Endothelial cell of umbilical vein (primary cell): ENCODE measurements at regions not wholly inside any gene's neighbourhood (a gene's known extent, or its start where the extent isn't known, plus 50 kb on each side); places are given as distances from the start of the nearest gene placed in this dataset.

Experiments
- BruUV-seq: library from RNA; stranded (reverse); fragments of 400-500 nt; replicated peaks from 2 replicates; lab custom pipeline; 2021; lab: Mats Ljungman, UMichigan
- CTCF ChIA-PET: fragments of 300-600, 350-600 bp; sonication (Branson Sonifier 250); formaldehyde crosslinking; loops from one replicate; lab custom pipeline; 2021; ENCODE audit warnings: antibody characterized with exemption, inconsistent platforms; lab: Charles Lee
- POLR2A ChIA-PET: fragments of 300-600, 350-600 bp; sonication (Branson Sonifier 250); formaldehyde crosslinking; loops from one replicate; lab custom pipeline; 2021; ENCODE audit warnings: antibody characterized with exemption, inconsistent platforms; lab: Charles Lee
- DNase-seq: peaks from one replicate; pipeline ENCODE4 v3.0.0-alpha.2; 2011; ENCODE audit warnings: low read depth, low spot score
- FAIRE-seq: peaks from 2 replicates; lab custom pipeline; 2011; peaks lifted over from hg19 to GRCh38; lab: Jason Lieb, UNC
- H2AFZ ChIP-seq: 2 replicates; pipeline ENCODE4 v1.6.0; 2012; ENCODE audit warnings: low read depth, low read length, control low read depth, inconsistent platforms
- H3K27ac ChIP-seq: 2 replicates; pipeline ENCODE4 v1.5.1; 2011; ENCODE audit warnings: low read depth, mild to moderate bottlenecking, control low read depth, low read length, moderate library complexity; ENCODE audit not compliant: insufficient read depth
- H3K27me3 ChIP-seq, 2 experiments: 2 replicates each; pipeline versions ENCODE4 v1.6.0 to v1.6.1; 2011; ENCODE audit warnings: low read length in 2 of 2, mixed read lengths in 1 of 2; ENCODE audit not compliant: control insufficient read depth in 2 of 2, insufficient read depth in 2 of 2
- H3K36me3 ChIP-seq, 2 experiments: 2 replicates in 1 of 2; 3 replicates in 1 of 2; pipeline ENCODE4 v1.5.1; 2011; ENCODE audit warnings: low read length in 2 of 2, mild to moderate bottlenecking in 1 of 2, moderate library complexity in 1 of 2; ENCODE audit not compliant: control insufficient read depth in 2 of 2, insufficient read depth in 2 of 2; ENCODE audit errors: extremely low read depth in 1 of 2
- H3K4me1 ChIP-seq: 3 replicates; pipeline ENCODE4 v1.5.1; 2011; ENCODE audit warnings: mild to moderate bottlenecking, low read length; ENCODE audit not compliant: control insufficient read depth, insufficient read depth; ENCODE audit errors: extremely low read depth
- H3K4me2 ChIP-seq: 2 replicates; pipeline ENCODE4 v1.6.1; 2011; ENCODE audit warnings: low read length, control low read depth, mixed read lengths; ENCODE audit not compliant: insufficient read depth
- H3K4me3 ChIP-seq, 3 experiments: fragments of 200-600 bp in 1 of 3; sonication (generic), shearing (Covaris generic) in 1 of 3; replicated peaks in 1 of 3; 2 replicates each; pipeline ENCODE4 v1.5.1; 2011 to 2016; ENCODE audit warnings: control low read depth in 3 of 3, low read length in 3 of 3, mild to moderate bottlenecking in 2 of 3, inconsistent platforms in 1 of 3, low read depth in 1 of 3, moderate library complexity in 1 of 3; ENCODE audit not compliant: insufficient read depth in 1 of 3
- H3K79me2 ChIP-seq: 2 replicates; pipeline ENCODE4 v1.6.0; 2012; ENCODE audit warnings: low read length, inconsistent platforms; ENCODE audit not compliant: control insufficient read depth, insufficient read depth
- H3K9ac ChIP-seq: replicated peaks from 2 replicates; pipeline ENCODE3; 2011; ENCODE audit warnings: low read length, control low read depth; ENCODE audit not compliant: insufficient read depth; ENCODE audit errors: extremely low read depth
- H3K9me1 ChIP-seq: replicated peaks from 3 replicates; pipeline ENCODE4 v1.6.0; 2011; ENCODE audit warnings: mild to moderate bottlenecking, low read length; ENCODE audit not compliant: control insufficient read depth, insufficient read depth; ENCODE audit errors: extremely low read depth
- H3K9me3 ChIP-seq: replicated peaks from 2 replicates; pipeline ENCODE4 v1.5.1; 2012; ENCODE audit warnings: low read length, inconsistent platforms; ENCODE audit not compliant: control insufficient read depth, insufficient read depth
- H4K20me1 ChIP-seq: replicated peaks from 2 replicates; pipeline ENCODE3; 2011; ENCODE audit warnings: mild to moderate bottlenecking, low read length; ENCODE audit not compliant: control insufficient read depth, insufficient read depth; ENCODE audit errors: extremely low read depth
- EZH2 ChIP-seq: IDR thresholded peaks from 2 replicates; pipeline ENCODE4 v1.6.1; 2012; ENCODE audit warnings: borderline replicate concordance, low read depth, mild to moderate bottlenecking, moderate library complexity, low read length, inconsistent platforms; ENCODE audit not compliant: severe bottlenecking
- FOS ChIP-seq: IDR thresholded peaks from 2 replicates; pipeline ENCODE4 v1.6.1; 2011; ENCODE audit warnings: mild to moderate bottlenecking, low read length, moderate library complexity, borderline replicate concordance; ENCODE audit not compliant: insufficient read depth
- GATA2 ChIP-seq: IDR thresholded peaks from 2 replicates; pipeline ENCODE4 v1.7.0; 2011; ENCODE audit warnings: low read depth, mild to moderate bottlenecking, moderate library complexity, mixed read lengths, low read length; ENCODE audit not compliant: insufficient read length, insufficient read depth
- JUN ChIP-seq: IDR thresholded peaks from 2 replicates; pipeline ENCODE4 v1.6.1; 2011; ENCODE audit warnings: borderline replicate concordance, low read depth; ENCODE audit not compliant: insufficient read length, insufficient read depth
- MYC ChIP-seq: IDR thresholded peaks from one replicate; pipeline ENCODE4 v1.6.1; 2011; ENCODE audit warnings: mild to moderate bottlenecking, low read depth, low read length
- POLR2A ChIP-seq: IDR thresholded peaks from 2 replicates; pipeline ENCODE4 v1.6.1; 2012; ENCODE audit warnings: low read depth, mild to moderate bottlenecking, control low read depth, low read length
- POLR2AphosphoS5 ChIP-seq: IDR thresholded peaks from 2 replicates; pipeline ENCODE4 v1.6.1; 2012; ENCODE audit warnings: low read depth, mild to moderate bottlenecking, control low read depth, low read length, moderate library complexity; ENCODE audit not compliant: insufficient read depth
- dilution Hi-C: fragments of 300-500 bp; cut with MboI; formaldehyde crosslinking; loops from one replicate; pipeline ENCODE4 v1.15.0; 2019; ENCODE audit warnings: low sequenced_read_pairs; ENCODE audit not compliant: extremely low pct_ligation_motif_present
- intact Hi-C: fragments of 100-400 bp; cut with micrococcal nuclease; formaldehyde crosslinking; loops from one replicate; pipeline ENCODE4 v1.10.0; 2022
- TF ChIP-seq, protein P1 (sequence below): IDR thresholded peaks from 2 replicates; pipeline ENCODE4 v1.6.1; 2011; ENCODE audit not compliant: insufficient read depth, insufficient read length
- TF ChIP-seq, protein P2 (sequence below), 2 donors: IDR thresholded peaks; 1 replicate in 1 of 2; 2 replicates in 1 of 2; pipeline ENCODE4 v1.5.1; 2011; ENCODE audit warnings: low read length in 2 of 2, mild to moderate bottlenecking in 2 of 2, moderate library complexity in 2 of 2, control low read depth in 1 of 2, inconsistent platforms in 1 of 2, low read depth in 1 of 2; ENCODE audit not compliant: insufficient read depth in 1 of 2; ENCODE audit errors: extremely low read depth in 1 of 2

GRCh38 chr5:12959713-12960112, 984.8 kb downstream of the DNAH5 start:
- ChIA-PET CTCF (no interaction called here), POLR2A (no interaction called here)
- no TSS peak for BruUV-seq
- Histone ChIP-seq H3K79me2 (no peaks in the 10 kb centered on the region), H4K20me1 (no peaks in the 10 kb centered on the region), H3K4me1 (no peaks in the 10 kb centered on the region), H3K27me3 (no peaks in the 10 kb centered on the region), H3K9ac (no peak overlapping the region), H3K4me2 (no peak overlapping the region), H2AFZ (no peak overlapping the region), H3K36me3 (no peaks in the 10 kb centered on the region), H3K27ac (no peak overlapping the region), H3K4me3 (no peak overlapping the region), H3K9me3 (no peaks in the 10 kb centered on the region), H3K9me1 (no peaks in the 10 kb centered on the region)
- TF ChIP-seq EZH2 = no peak
- TF ChIP-seq, protein P1, sequence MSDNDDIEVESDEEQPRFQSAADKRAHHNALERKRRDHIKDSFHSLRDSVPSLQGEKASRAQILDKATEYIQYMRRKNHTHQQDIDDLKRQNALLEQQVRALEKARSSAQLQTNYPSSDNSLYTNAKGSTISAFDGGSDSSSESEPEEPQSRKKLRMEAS = no peak
- TF ChIP-seq JUN = no peak
- no peak for TF ChIP-seq GATA2
- no peak for TF ChIP-seq POLR2A
- no peak for TF ChIP-seq FOS
- no peak for TF ChIP-seq POLR2AphosphoS5
- TF ChIP-seq, protein P2, sequence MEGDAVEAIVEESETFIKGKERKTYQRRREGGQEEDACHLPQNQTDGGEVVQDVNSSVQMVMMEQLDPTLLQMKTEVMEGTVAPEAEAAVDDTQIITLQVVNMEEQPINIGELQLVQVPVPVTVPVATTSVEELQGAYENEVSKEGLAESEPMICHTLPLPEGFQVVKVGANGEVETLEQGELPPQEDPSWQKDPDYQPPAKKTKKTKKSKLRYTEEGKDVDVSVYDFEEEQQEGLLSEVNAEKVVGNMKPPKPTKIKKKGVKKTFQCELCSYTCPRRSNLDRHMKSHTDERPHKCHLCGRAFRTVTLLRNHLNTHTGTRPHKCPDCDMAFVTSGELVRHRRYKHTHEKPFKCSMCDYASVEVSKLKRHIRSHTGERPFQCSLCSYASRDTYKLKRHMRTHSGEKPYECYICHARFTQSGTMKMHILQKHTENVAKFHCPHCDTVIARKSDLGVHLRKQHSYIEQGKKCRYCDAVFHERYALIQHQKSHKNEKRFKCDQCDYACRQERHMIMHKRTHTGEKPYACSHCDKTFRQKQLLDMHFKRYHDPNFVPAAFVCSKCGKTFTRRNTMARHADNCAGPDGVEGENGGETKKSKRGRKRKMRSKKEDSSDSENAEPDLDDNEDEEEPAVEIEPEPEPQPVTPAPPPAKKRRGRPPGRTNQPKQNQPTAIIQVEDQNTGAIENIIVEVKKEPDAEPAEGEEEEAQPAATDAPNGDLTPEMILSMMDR (IDR thresholded peaks at IDR 0.05; ENCODE audit: extremely low read depth in 1 of 2, insufficient read depth in 1 of 2, low read depth in 1 of 2, low read length in 2 of 2) = no peak
- TF ChIP-seq MYC = no peak
- FAIRE-seq (no peak), DNase-seq (no peak)
- dilution Hi-C loops = no loop called here
- intact Hi-C loops = no loop called here
